Transverse colon (tissue), 4 donors: ENCODE measurements at regions not wholly inside any gene's neighbourhood (a gene's known extent, or its start where the extent isn't known, plus 50 kb on each side); places are given as distances from the start of the nearest gene placed in this dataset.

Experiments
- POLR2A ChIP-seq: fragments of 450-650 bp; IDR thresholded peaks from one replicate; pipeline ENCODE4 v1.6.1; 2016; ENCODE audit warnings: antibody characterized with exemption, mild to moderate bottlenecking, moderate library complexity
- POLR2AphosphoS5 ChIP-seq, 3 donors: sonication (generic); formaldehyde crosslinking; IDR thresholded peaks; one replicate each; pipeline ENCODE4 v1.6.1; 2016; ENCODE audit warnings: antibody characterized with exemption in 3 of 3
- TF ChIP-seq, protein P1 (sequence below), 5 experiments: fragments of 200-600 bp in 3 of 5; fragments of 450-650 bp in 2 of 5; sonication (generic) in 3 of 5; IDR thresholded peaks; 1 replicate in 2 of 5; 2 replicates in 3 of 5; pipeline ENCODE4 v1.5.1; 2016 to 2017; ENCODE audit warnings: antibody characterized with exemption in 5 of 5, inconsistent platforms in 3 of 5, mild to moderate bottlenecking in 2 of 5, moderate library complexity in 1 of 5

DNA sequence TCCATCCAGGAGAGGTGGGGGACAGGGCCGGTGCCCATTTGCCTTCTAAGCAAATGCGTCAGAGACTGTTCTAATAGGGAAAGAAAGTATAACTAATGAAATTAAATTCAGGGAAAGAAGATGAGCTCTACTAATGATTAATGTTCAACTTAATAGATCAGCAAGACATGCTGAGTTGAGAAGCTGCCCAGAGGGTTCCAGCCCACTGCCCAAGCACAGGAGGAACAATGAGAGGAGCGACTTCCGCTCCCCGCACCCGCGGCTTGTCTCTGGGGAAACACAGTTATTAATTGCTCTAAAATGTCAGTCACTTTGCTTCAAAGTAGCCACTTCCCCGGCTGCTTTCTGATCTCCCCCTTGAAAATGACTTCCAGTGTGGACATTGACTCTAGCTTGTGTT, 331.3 kb downstream of the UQCRFS1 start:
- TF ChIP-seq, protein P1, sequence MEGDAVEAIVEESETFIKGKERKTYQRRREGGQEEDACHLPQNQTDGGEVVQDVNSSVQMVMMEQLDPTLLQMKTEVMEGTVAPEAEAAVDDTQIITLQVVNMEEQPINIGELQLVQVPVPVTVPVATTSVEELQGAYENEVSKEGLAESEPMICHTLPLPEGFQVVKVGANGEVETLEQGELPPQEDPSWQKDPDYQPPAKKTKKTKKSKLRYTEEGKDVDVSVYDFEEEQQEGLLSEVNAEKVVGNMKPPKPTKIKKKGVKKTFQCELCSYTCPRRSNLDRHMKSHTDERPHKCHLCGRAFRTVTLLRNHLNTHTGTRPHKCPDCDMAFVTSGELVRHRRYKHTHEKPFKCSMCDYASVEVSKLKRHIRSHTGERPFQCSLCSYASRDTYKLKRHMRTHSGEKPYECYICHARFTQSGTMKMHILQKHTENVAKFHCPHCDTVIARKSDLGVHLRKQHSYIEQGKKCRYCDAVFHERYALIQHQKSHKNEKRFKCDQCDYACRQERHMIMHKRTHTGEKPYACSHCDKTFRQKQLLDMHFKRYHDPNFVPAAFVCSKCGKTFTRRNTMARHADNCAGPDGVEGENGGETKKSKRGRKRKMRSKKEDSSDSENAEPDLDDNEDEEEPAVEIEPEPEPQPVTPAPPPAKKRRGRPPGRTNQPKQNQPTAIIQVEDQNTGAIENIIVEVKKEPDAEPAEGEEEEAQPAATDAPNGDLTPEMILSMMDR (IDR thresholded peaks at IDR 0.05): no peak
- TF ChIP-seq POLR2A: no peak
- TF ChIP-seq POLR2AphosphoS5 (IDR thresholded peaks at IDR 0.05): no peak
